Liver (tissue), 7 donors: ENCODE measurements at regions not wholly inside any gene's neighbourhood (a gene's known extent, or its start where the extent isn't known, plus 50 kb on each side); places are given as distances from the start of the nearest gene placed in this dataset.

ENCODE experiments used
- DNase-seq: peaks from one replicate; pipeline ENCODE4 v3.0.0-alpha.2; 2017; ENCODE audit warnings: low spot score
- H3K27ac ChIP-seq, 2 donors: one replicate each; pipeline ENCODE4 v1.7.0; 2013; ENCODE audit warnings: inconsistent platforms in 2 of 2, low read length in 2 of 2, control low read depth in 1 of 2, low read depth in 1 of 2, mild to moderate bottlenecking in 1 of 2
- H3K27me3 ChIP-seq, 4 donors: one replicate each; pipeline versions ENCODE4 v1.6.1 to v1.7.0; 2013; ENCODE audit warnings: low read length in 3 of 4, inconsistent platforms in 1 of 4, mild to moderate bottlenecking in 1 of 4, moderate library complexity in 1 of 4; ENCODE audit not compliant: control insufficient read depth in 4 of 4, insufficient read depth in 4 of 4
- H3K36me3 ChIP-seq, 4 donors: one replicate each; pipeline versions ENCODE4 v1.6.1 to v1.7.0; 2013; ENCODE audit warnings: low read length in 3 of 4, mild to moderate bottlenecking in 3 of 4, low read depth in 1 of 4, moderate library complexity in 1 of 4; ENCODE audit not compliant: control insufficient read depth in 4 of 4, insufficient read depth in 3 of 4
- H3K4me1 ChIP-seq, 4 donors: one replicate each; pipeline versions ENCODE4 v1.6.1 to v1.7.0; 2013; ENCODE audit warnings: low read length in 3 of 4, mild to moderate bottlenecking in 3 of 4, moderate library complexity in 1 of 4; ENCODE audit not compliant: control insufficient read depth in 4 of 4, insufficient read depth in 4 of 4
- H3K4me3 ChIP-seq, 3 donors: one replicate each; pipeline versions ENCODE4 v1.6.1 to v1.7.0; 2013; ENCODE audit warnings: low read length in 3 of 3, control low read depth in 1 of 3, low read depth in 1 of 3, mild to moderate bottlenecking in 1 of 3
- H3K9ac ChIP-seq, 2 donors: one replicate each; pipeline ENCODE4 v1.7.0; 2013; ENCODE audit warnings: low read length in 2 of 2, mild to moderate bottlenecking in 2 of 2, moderate library complexity in 2 of 2, control low read depth in 1 of 2, low read depth in 1 of 2
- H3K9me3 ChIP-seq, 4 donors: one replicate each; pipeline versions ENCODE4 v1.6.1 to v1.7.0; 2013; ENCODE audit warnings: low read length in 3 of 4; ENCODE audit not compliant: control insufficient read depth in 4 of 4
- FOXA1 ChIP-seq: IDR thresholded peaks from 2 replicates; pipeline ENCODE4 v1.6.1; 2016; ENCODE audit warnings: antibody characterized with exemption
- FOXA2 ChIP-seq: IDR thresholded peaks from 2 replicates; pipeline ENCODE4 v1.6.1; 2016; ENCODE audit warnings: antibody characterized with exemption
- HNF4A ChIP-seq, 2 donors: conservative IDR thresholded peaks; 2 replicates each; pipeline ENCODE4 v1.6.1; 2016; ENCODE audit warnings: antibody characterized with exemption in 2 of 2, mild to moderate bottlenecking in 2 of 2
- HNF4G ChIP-seq: IDR thresholded peaks from 2 replicates; pipeline ENCODE4 v1.6.1; 2016; ENCODE audit warnings: antibody characterized with exemption
- JUND ChIP-seq, 2 donors: IDR thresholded peaks; 2 replicates each; pipeline ENCODE4 v1.6.1; 2016; ENCODE audit warnings: antibody characterized with exemption in 2 of 2
- MAX ChIP-seq: IDR thresholded peaks from 2 replicates; pipeline ENCODE4 v1.6.1; 2016; ENCODE audit warnings: antibody characterized with exemption
- NR2F2 ChIP-seq: IDR thresholded peaks from 2 replicates; pipeline ENCODE4 v1.6.1; 2016; ENCODE audit warnings: antibody characterized with exemption
- RAD21 ChIP-seq, 2 donors: IDR thresholded peaks; 2 replicates each; pipeline ENCODE4 v1.6.1; 2016; ENCODE audit warnings: antibody characterized with exemption in 2 of 2, mild to moderate bottlenecking in 2 of 2
- RXRA ChIP-seq, 2 donors: IDR thresholded peaks; 2 replicates each; pipeline ENCODE4 v1.6.1; 2017 to 2018; ENCODE audit warnings: antibody characterized with exemption in 2 of 2, mild to moderate bottlenecking in 1 of 2
- SP1 ChIP-seq: IDR thresholded peaks from 2 replicates; pipeline ENCODE4 v1.6.1; 2018; ENCODE audit warnings: antibody characterized with exemption, mild to moderate bottlenecking
- YY1 ChIP-seq: IDR thresholded peaks from 2 replicates; pipeline ENCODE4 v1.6.1; 2016; ENCODE audit warnings: antibody characterized with exemption, mild to moderate bottlenecking
- WGBS: extraction: QIAGEN DNeasy Blood & Tissue Kit; methylation state at CpG from one replicate; pipeline ENCODE4 v1.1.7; 2013; 5-methylcytosine and 5-hydroxymethylcytosine counted together
- TF ChIP-seq, protein P1 (sequence below): IDR thresholded peaks from 2 replicates; pipeline ENCODE4 v1.6.1; 2016; ENCODE audit warnings: antibody characterized with exemption
- donor health status: healthy.
- donor health status: healthy.
- donor health status: healthy.
- donor health status: healthy.

GRCh38 chr5:42952578-42952974, 87.5 kb downstream of the ANXA2R start:
- no peak for TF ChIP-seq RXRA (IDR thresholded peaks at IDR 0.05)
- TF ChIP-seq MAX: no peak
- TF ChIP-seq, protein P1, sequence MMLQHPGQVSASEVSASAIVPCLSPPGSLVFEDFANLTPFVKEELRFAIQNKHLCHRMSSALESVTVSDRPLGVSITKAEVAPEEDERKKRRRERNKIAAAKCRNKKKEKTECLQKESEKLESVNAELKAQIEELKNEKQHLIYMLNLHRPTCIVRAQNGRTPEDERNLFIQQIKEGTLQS: no peak
- no peak for TF ChIP-seq HNF4A (conservative IDR thresholded peaks at IDR 0.05)
- TF ChIP-seq JUND (IDR thresholded peaks at IDR 0.05): no peak
- no peak for TF ChIP-seq NR2F2
- no peak for TF ChIP-seq FOXA1
- TF ChIP-seq RAD21 (IDR thresholded peaks at IDR 0.05): no peak
- TF ChIP-seq HNF4G: no peak
- no peak for TF ChIP-seq YY1
- no peak for TF ChIP-seq FOXA2
- no peak for TF ChIP-seq SP1
- Histone ChIP-seq H3K27me3 (peaks cover 3 to 21% (median 6%) of the 10 kb centered on the region in 4 donors), H3K27ac (no peak overlapping the region), H3K36me3 (no peaks in the 10 kb centered on the region), H3K4me1 (peaks cover 0 to 10% (median 3%) of the 10 kb centered on the region in 4 donors), H3K9ac (no peak overlapping the region), H3K4me3 (no peak overlapping the region), H3K9me3 (peaks cover 0 to 26% (median 2%) of the 10 kb centered on the region in 4 donors)
- DNase-seq: no peak
- WGBS: 22% methylated on average over 12 of the region's 12 CpGs

DNA sequence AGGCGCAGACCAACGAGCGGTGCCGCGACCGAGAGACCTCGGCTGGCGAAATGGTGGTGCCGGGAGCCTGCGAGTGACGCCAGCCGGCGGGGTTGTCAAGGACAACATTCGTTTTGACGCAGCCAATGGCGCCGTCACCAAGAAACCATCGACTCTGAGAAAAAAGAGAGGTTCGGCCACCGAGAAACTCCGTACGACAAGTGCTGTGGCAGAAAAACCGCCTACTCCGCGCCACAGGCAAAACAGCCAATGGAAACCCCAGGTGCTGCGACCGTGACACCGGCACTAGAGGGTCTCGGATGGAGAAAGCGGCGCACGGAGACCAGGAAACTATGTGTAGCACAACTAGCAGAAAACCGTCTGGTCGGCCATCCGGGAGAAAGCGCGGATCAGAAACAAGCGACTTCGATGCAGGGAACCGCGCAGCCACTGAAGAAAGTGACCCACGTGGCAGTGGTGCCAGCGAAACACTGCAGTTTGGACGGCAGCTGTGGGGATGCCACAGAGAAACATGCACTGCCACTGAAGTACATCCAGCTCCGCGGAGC, 88.8 kb downstream of the ANXA2R start:
- Histone ChIP-seq H3K27me3 (peaks cover 3 to 19% (median 6%) of the 10 kb centered on the region in 4 donors), H3K4me1 (peaks cover 0 to 10% (median 3%) of the 10 kb centered on the region in 4 donors), H3K9ac (peak overlapping the region in 1 of 2 donors; percentile 31), H3K36me3 (no peaks in the 10 kb centered on the region), H3K27ac (peak overlapping the region; percentile 84 to 90), H3K9me3 (peaks cover 0 to 26% (median 2%) of the 10 kb centered on the region in 4 donors), H3K4me3 (peak overlapping the region; percentile 26 to 45 (median 43))
- peak; percentile 61 for DNase-seq
- TF ChIP-seq FOXA2 (no peak), YY1 (peak; percentile 33)
- 7% methylated on average over 46 of the region's 46 CpGs for WGBS

- peak overlapping the region; percentile 31 to 75 for H3K9ac ChIP-seq
These were observed 89.4 kb downstream of the ANXA2R start for GRCh38 chr5:42950456-42951292.

GRCh38 chr5:42950116-42950455, 90.0 kb downstream of the ANXA2R start:
- H3K4me3 ChIP-seq: peak overlapping the region in 1 of 3 donors; percentile 8
- peak overlapping the region in 1 of 2 donors; percentile 84 for H3K27ac ChIP-seq
- no peak for DNase-seq
- TF ChIP-seq NR2F2 (no peak), MAX (no peak), YY1 (no peak), HNF4G (no peak)
- TF ChIP-seq, protein P1: no peak
- peak overlapping the region in 1 of 2 donors; percentile 75 for H3K9ac ChIP-seq
- H3K4me1 ChIP-seq: peaks cover 0 to 10% (median 3%) of the 10 kb centered on the region in 4 donors
- peaks cover 3 to 19% (median 6%) of the 10 kb centered on the region in 4 donors for H3K27me3 ChIP-seq
- H3K36me3 ChIP-seq: no peaks in the 10 kb centered on the region
- H3K9me3 ChIP-seq: peaks cover 0 to 26% (median 2%) of the 10 kb centered on the region in 4 donors
- 19% methylated on average over 7 of the region's 7 CpGs for WGBS

More at GRCh38 chr5:42950456-42951292, 89.4 kb downstream of the ANXA2R start:
- peaks cover 0 to 26% (median 2%) of the 10 kb centered on the region in 4 donors for H3K9me3 ChIP-seq
- peak; percentile 57 for DNase-seq
- H3K27me3 ChIP-seq: peaks cover 3 to 19% (median 6%) of the 10 kb centered on the region in 4 donors
- peak overlapping the region in 1 of 3 donors; percentile 43 for H3K4me3 ChIP-seq
- peaks cover 0 to 10% (median 3%) of the 10 kb centered on the region in 4 donors for H3K4me1 ChIP-seq
- 6% methylated on average over 46 of the region's 46 CpGs for WGBS
- no peaks in the 10 kb centered on the region for H3K36me3 ChIP-seq
- H3K27ac ChIP-seq: peak overlapping the region; percentile 84 to 90
- TF ChIP-seq RXRA (IDR thresholded peaks at IDR 0.05) (no peak), JUND (IDR thresholded peaks at IDR 0.05) (peak; percentile 84 to 86)
